ENCODE measurements at regions not wholly inside any gene's neighbourhood (a gene's known extent, or its start where the extent isn't known, plus 50 kb on each side); places are given as distances from the start of the nearest gene placed in this dataset.

DNA sequence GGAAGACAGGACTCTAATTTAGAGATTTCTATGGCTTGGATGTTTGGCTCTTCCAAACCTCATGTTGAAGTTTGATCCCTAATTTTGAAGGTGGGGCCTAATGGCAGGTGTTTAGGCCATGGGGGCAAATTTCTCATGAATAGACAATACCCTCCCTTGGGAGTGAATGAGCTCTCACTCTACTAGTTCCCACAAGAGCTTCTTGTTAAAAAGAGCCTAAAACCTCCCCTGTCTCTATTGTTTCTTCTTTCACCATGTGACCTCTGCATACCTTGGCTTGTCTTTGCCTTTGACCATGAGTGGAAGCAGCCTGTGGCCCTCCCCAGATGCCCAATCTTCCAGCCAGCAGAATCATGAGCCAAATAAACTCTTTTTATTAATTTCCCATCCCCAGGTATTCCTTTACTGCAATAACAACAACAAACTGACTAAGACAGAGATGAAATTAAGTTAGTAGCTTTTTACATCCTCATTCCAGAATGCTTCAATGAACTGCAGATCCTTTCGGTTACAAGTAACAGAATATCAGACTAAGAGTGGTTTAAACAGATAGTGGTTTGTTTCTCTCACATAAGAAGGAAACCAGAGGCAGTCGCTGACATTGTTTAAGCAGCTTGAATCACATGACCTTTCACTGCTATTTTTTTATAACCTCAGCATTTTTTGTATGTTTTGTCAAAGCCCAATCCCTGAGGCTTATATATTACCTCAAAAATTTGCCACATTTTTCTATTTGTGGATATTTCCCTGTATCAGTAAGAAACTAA lies 1013.3 kb upstream of the SEMA6D start:
- Histone ChIP-seq H3K36me3 (ENCODE audit: insufficient read depth, low read length) (no peaks in the 10 kb centered on the region), H3K27me3 (ENCODE audit: control insufficient read depth, insufficient read depth, low read length) (no peaks in the 10 kb centered on the region), H3K9ac (ENCODE audit: low read depth, low read length) (no peak overlapping the region), H3K4me1 (ENCODE audit: control insufficient read depth, insufficient read depth, low read length) (no peaks in the 10 kb centered on the region), H3K9me3 (replicated peaks; ENCODE audit: low read length) (no peaks in the 10 kb centered on the region), H3K4me2 (ENCODE audit: low read length) (no peak overlapping the region), H3K4me3 (ENCODE audit: low read length) (no peak overlapping the region)

DNA sequence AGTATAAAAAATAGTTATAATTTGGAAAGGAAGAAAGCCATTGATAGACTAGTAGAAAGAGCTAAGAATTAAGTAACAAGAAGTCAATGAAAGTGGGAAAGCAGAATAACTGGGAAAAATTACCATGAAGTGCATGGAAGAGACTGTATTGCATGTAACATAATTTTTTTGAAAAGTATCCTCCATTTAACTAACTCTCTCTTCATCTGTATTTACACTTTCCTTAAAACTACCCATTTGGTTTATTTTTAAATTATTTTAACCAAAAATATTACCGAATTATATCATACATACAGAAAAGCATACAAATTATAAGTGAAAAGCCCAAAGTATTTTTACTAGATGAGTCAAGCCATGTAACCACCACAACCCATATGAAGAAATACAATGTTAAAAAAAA lies 1009.9 kb upstream of the SEMA6D start:
- peaks cover 5% of the 10 kb centered on the region for H3K9me3 ChIP-seq (replicated peaks; ENCODE audit: low read length)
- no peak overlapping the region for H3K4me3 ChIP-seq (ENCODE audit: low read length)
- H3K4me1 ChIP-seq (ENCODE audit: control insufficient read depth, insufficient read depth, low read length) = no peaks in the 10 kb centered on the region
- H3K36me3 ChIP-seq (ENCODE audit: insufficient read depth, low read length) = no peaks in the 10 kb centered on the region
- no peaks in the 10 kb centered on the region for H3K27me3 ChIP-seq (ENCODE audit: control insufficient read depth, insufficient read depth, low read length)
- no peak overlapping the region for H3K4me2 ChIP-seq (ENCODE audit: low read length)
- H3K9ac ChIP-seq (ENCODE audit: low read depth, low read length) = no peak overlapping the region

DNA sequence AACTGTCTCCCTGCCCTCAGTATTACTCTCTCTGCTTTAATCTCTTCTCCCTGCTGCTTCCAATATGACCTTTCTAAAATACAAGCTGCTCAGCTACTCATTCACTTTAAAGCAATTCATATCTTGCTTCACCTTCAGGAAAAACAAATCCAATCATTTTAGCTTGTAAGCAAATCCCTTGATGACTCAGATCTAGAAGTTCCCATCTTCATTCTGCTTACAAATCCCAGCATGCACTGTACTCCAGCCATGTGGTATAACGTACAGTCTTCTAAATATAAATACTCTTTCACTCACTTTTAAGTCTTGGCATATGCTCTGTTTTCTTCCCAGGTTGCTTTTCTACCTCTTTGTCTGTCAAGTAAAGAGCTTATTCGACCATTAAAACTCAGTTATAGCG lies 1009.1 kb upstream of the SEMA6D start:
- Histone ChIP-seq H3K4me2 (ENCODE audit: low read length) (no peak overlapping the region), H3K4me3 (ENCODE audit: low read length) (no peak overlapping the region), H3K27me3 (ENCODE audit: control insufficient read depth, insufficient read depth, low read length) (no peaks in the 10 kb centered on the region), H3K9me3 (replicated peaks; ENCODE audit: low read length) (peaks cover 8% of the 10 kb centered on the region), H3K36me3 (ENCODE audit: insufficient read depth, low read length) (no peaks in the 10 kb centered on the region), H3K9ac (ENCODE audit: low read depth, low read length) (no peak overlapping the region), H3K4me1 (ENCODE audit: control insufficient read depth, insufficient read depth, low read length) (no peaks in the 10 kb centered on the region)

DNA sequence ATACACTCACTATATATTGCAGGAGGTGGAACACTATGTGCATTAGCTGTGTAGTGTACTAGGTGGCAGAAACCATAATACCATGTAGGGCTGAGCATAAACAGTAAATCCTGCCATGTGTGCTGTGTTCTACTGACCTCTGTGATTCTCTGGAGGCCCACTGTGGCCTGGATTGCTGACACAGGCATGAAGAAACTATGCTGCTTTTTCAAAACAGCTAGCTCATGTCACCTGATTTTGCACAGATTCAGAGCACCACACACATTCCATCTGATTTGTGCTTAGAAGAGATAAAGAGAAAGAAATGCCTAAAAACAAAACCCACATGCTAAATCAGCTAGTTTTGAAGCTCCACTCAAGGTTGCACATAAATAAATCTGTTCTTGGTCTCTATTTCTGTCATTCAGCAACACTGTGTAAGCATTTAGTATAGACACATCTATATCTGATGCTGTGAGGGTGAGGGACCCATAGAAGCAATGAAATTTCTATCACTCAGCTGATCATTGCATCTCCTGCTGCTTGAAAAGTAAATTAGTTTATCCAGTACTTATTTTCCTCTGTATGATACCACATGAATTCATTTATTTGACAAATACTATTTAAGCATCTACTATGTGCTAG lies 1007.7 kb upstream of the SEMA6D start:
- Histone ChIP-seq H3K36me3 (ENCODE audit: insufficient read depth, low read length) (no peaks in the 10 kb centered on the region), H3K27me3 (ENCODE audit: control insufficient read depth, insufficient read depth, low read length) (no peaks in the 10 kb centered on the region), H3K9me3 (replicated peaks; ENCODE audit: low read length) (peaks cover 11% of the 10 kb centered on the region), H3K4me3 (ENCODE audit: low read length) (no peak overlapping the region), H3K4me1 (ENCODE audit: control insufficient read depth, insufficient read depth, low read length) (no peaks in the 10 kb centered on the region), H3K9ac (ENCODE audit: low read depth, low read length) (no peak overlapping the region), H3K4me2 (ENCODE audit: low read length) (no peak overlapping the region)

DNA sequence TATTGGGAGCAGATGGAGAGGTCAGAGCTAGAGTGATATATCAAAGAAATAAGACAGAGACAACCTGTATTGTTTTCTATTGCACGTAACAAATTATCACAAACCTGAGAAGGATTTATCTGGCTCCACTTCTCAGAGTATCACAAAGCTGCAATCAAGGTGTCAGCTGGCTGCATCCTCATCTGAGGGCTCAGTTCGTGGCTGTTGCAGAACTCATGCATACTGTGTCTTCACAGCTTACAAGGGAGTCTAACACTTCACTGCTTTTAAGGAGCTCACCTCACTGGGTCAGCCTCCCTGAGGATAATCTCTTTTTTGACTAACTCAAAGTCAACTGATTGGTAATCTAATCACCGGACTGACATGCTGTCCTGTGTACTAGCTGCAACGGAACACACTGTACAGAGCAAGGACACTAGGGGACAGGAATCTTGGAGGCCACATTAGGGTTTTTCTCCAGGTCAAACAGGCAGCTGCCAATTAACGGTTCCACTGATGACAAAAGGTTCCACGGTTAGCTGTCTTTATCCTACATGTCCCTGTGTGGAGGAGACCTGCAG lies 1006.8 kb upstream of the SEMA6D start:
- Histone ChIP-seq H3K4me3 (ENCODE audit: low read length) (no peak overlapping the region), H3K4me2 (ENCODE audit: low read length) (no peak overlapping the region), H3K27me3 (ENCODE audit: control insufficient read depth, insufficient read depth, low read length) (no peaks in the 10 kb centered on the region), H3K9me3 (replicated peaks; ENCODE audit: low read length) (peaks cover 14% of the 10 kb centered on the region), H3K4me1 (ENCODE audit: control insufficient read depth, insufficient read depth, low read length) (no peaks in the 10 kb centered on the region), H3K9ac (ENCODE audit: low read depth, low read length) (no peak overlapping the region), H3K36me3 (ENCODE audit: insufficient read depth, low read length) (no peaks in the 10 kb centered on the region)

DNA sequence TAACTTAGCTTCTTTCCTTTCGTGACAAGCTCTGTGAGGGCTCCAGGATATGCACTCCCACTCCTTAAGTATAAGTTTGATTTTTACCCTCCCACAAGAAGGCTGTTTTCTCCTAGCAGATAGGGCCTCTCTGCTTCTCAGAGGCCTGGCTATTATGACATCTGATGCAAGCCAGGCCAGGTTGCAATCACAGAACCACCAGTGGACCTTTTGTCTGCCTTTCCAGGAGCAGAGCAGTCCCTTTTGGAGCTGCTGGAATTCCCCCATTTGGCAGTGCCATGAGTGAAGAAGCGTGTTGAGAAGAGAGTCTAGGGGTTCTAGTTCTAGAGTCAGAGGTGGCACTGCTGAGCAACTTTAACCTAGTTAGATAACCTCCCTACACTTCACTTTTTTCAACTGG lies 1004.3 kb upstream of the SEMA6D start:
- Histone ChIP-seq H3K36me3 (ENCODE audit: insufficient read depth, low read length) (no peaks in the 10 kb centered on the region), H3K9me3 (replicated peaks; ENCODE audit: low read length) (peaks cover 14% of the 10 kb centered on the region)

DNA sequence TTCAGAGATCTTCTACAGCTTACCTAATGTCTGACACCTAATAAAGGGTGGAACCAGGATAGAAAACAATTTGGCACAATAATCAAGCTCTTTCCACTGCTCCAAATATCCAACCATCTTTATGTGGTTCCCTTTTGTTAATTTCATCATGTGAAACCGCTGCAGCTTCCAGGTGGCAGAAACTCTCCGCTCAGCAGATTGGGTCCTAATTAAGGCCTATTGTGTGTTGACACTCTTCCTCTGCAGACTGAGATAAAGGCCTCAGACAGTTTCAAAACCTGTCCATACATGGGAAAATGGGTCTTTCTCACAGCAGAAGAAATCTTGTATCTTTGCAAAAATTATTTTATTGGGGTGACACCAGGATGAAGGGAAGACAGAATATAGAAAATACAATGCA lies 1002.4 kb upstream of the SEMA6D start:
- H3K9me3 ChIP-seq (replicated peaks; ENCODE audit: low read length) = peaks cover 14% of the 10 kb centered on the region

More for the DNA sequence above, 1004.3 kb upstream of the SEMA6D start:
- no peaks in the 10 kb centered on the region for H3K4me1 ChIP-seq (ENCODE audit: control insufficient read depth, insufficient read depth, low read length)
- no peaks in the 10 kb centered on the region for H3K27me3 ChIP-seq (ENCODE audit: control insufficient read depth, insufficient read depth, low read length)
- no peak overlapping the region for H3K4me3 ChIP-seq (ENCODE audit: low read length)
- no peak overlapping the region for H3K4me2 ChIP-seq (ENCODE audit: low read length)
- no peak overlapping the region for H3K9ac ChIP-seq (ENCODE audit: low read depth, low read length)

DNA sequence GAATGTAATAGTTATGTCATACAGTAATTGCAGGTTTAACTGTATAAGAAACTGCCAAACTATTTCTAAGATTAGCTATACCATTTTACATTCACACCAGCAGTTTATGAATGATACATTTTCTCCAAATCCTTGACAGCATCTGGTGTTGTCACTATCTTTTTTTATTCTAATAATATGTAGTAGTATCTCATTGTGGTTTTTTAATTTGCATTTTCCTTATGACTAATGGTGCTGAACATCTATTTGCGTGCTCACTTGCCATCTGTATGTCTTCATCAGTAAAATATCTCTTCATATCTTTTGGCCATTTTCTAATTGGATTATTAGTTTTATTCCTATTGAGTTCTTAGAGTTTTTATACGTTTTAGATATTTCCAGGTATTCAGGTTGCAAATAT lies 994.0 kb upstream of the SEMA6D start:
- Histone ChIP-seq H3K4me1 (ENCODE audit: control insufficient read depth, insufficient read depth, low read length) (no peaks in the 10 kb centered on the region), H3K36me3 (ENCODE audit: insufficient read depth, low read length) (no peaks in the 10 kb centered on the region), H3K4me3 (ENCODE audit: low read length) (no peak overlapping the region), H3K9ac (ENCODE audit: low read depth, low read length) (no peak overlapping the region), H3K27me3 (ENCODE audit: control insufficient read depth, insufficient read depth, low read length) (no peaks in the 10 kb centered on the region), H3K4me2 (ENCODE audit: low read length) (no peak overlapping the region), H3K9me3 (replicated peaks; ENCODE audit: low read length) (no peaks in the 10 kb centered on the region)

More for the DNA sequence above, 1002.4 kb upstream of the SEMA6D start:
- Histone ChIP-seq H3K9ac (ENCODE audit: low read depth, low read length) (no peak overlapping the region), H3K4me2 (ENCODE audit: low read length) (no peak overlapping the region), H3K4me1 (ENCODE audit: control insufficient read depth, insufficient read depth, low read length) (no peaks in the 10 kb centered on the region), H3K36me3 (ENCODE audit: insufficient read depth, low read length) (no peaks in the 10 kb centered on the region), H3K27me3 (ENCODE audit: control insufficient read depth, insufficient read depth, low read length) (no peaks in the 10 kb centered on the region), H3K4me3 (ENCODE audit: low read length) (no peak overlapping the region)

DNA sequence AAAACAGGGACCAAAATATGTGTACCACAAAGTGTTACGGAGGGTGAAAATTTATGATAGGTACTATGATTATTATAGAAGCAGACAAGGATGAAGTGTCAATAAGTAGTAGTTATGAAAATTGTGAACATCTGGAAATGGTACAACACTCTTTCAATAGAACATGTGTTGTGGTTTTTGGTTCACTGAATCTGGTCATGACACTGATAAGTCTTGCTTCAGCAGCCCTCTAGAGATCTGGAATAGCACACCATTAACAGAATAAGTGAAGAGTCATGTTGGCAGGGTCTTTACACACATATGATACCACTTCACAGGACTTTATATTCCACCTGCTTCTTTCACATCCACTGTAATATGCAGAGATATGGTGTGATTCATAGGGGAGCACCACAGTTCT lies 985.2 kb upstream of the SEMA6D start:
- H3K4me3 ChIP-seq (ENCODE audit: low read length) = no peak overlapping the region
- no peak overlapping the region for H3K9ac ChIP-seq (ENCODE audit: low read depth, low read length)
- H3K4me1 ChIP-seq (ENCODE audit: control insufficient read depth, insufficient read depth, low read length) = no peaks in the 10 kb centered on the region
- no peaks in the 10 kb centered on the region for H3K27me3 ChIP-seq (ENCODE audit: control insufficient read depth, insufficient read depth, low read length)
- H3K9me3 ChIP-seq (replicated peaks; ENCODE audit: low read length) = peaks cover 13% of the 10 kb centered on the region
- no peaks in the 10 kb centered on the region for H3K36me3 ChIP-seq (ENCODE audit: insufficient read depth, low read length)
- H3K4me2 ChIP-seq (ENCODE audit: low read length) = no peak overlapping the region

DNA sequence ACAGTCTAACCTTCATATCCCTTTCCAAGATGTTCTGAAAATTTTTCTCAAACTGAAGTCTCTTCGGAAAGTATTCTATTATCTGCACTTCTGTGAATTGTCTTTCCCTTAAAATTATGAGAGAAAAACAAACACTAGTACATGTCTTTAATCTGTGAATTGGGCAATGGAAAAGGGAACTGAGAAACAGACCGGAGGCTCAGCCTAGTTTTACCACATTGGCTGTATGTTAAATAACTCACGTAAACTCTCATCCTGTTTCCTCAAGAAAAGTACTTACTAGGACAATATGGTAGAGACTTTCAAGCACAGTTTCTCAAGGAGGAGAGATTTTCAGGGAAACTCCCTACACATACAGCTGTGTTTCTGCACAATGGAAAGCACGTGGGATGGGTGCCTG lies 982.2 kb upstream of the SEMA6D start:
- H3K4me3 ChIP-seq (ENCODE audit: low read length) = no peak overlapping the region
- no peaks in the 10 kb centered on the region for H3K4me1 ChIP-seq (ENCODE audit: control insufficient read depth, insufficient read depth, low read length)
- H3K27me3 ChIP-seq (ENCODE audit: control insufficient read depth, insufficient read depth, low read length) = no peaks in the 10 kb centered on the region
- peaks cover 6% of the 10 kb centered on the region for H3K9me3 ChIP-seq (replicated peaks; ENCODE audit: low read length)
- no peak overlapping the region for H3K9ac ChIP-seq (ENCODE audit: low read depth, low read length)
- H3K36me3 ChIP-seq (ENCODE audit: insufficient read depth, low read length) = no peaks in the 10 kb centered on the region
- no peak overlapping the region for H3K4me2 ChIP-seq (ENCODE audit: low read length)

DNA sequence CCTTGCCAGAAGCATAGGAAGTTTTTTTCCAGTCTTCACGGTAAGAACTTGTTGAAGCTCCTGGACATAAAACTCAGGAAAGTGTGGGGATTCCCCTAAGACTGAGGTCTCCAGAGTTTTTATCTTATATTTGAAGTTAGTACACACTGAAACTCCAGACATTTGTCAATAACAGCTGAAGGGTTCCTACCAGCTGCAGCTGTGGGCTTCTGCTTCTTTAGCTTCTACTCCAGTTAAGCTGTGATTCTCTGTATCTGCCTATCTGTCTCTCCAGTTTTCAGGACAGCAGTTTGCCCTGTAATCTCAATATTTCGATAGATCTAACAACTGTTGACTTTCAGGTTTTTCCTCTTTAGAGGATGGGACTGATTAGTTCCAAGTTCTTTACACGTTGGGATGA lies 966.0 kb upstream of the SEMA6D start:
- H3K9me3 ChIP-seq (replicated peaks; ENCODE audit: low read length) = no peaks in the 10 kb centered on the region
- no peaks in the 10 kb centered on the region for H3K36me3 ChIP-seq (ENCODE audit: insufficient read depth, low read length)
- no peaks in the 10 kb centered on the region for H3K4me1 ChIP-seq (ENCODE audit: control insufficient read depth, insufficient read depth, low read length)

DNA sequence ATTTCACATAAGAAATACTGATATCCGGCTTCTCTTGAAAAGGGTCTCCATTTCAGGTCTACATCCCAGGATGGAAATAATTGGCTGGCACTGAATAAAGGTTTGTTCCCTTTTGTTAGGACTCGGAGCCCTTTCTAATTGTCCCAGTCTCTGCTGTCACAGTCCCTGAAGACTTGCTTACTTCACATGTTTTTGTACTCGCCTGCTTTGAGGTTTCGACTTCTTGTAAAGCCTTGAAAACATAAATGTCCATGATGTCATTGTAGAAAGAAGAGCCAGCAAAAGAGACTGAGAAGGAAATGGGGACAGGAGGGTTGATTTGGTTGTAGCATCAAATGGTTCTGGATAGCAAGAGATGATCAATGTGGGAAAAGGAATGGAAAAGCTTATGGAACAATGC lies 963.4 kb upstream of the SEMA6D start:
- H3K9ac ChIP-seq (ENCODE audit: low read depth, low read length) = no peak overlapping the region
- no peak overlapping the region for H3K4me2 ChIP-seq (ENCODE audit: low read length)
- no peaks in the 10 kb centered on the region for H3K36me3 ChIP-seq (ENCODE audit: insufficient read depth, low read length)
- no peaks in the 10 kb centered on the region for H3K4me1 ChIP-seq (ENCODE audit: control insufficient read depth, insufficient read depth, low read length)
- no peaks in the 10 kb centered on the region for H3K9me3 ChIP-seq (replicated peaks; ENCODE audit: low read length)
- H3K4me3 ChIP-seq (ENCODE audit: low read length) = no peak overlapping the region
- H3K27me3 ChIP-seq (ENCODE audit: control insufficient read depth, insufficient read depth, low read length) = no peaks in the 10 kb centered on the region

More for the DNA sequence above, 966.0 kb upstream of the SEMA6D start:
- Histone ChIP-seq H3K4me3 (ENCODE audit: low read length) (no peak overlapping the region), H3K9ac (ENCODE audit: low read depth, low read length) (no peak overlapping the region), H3K27me3 (ENCODE audit: control insufficient read depth, insufficient read depth, low read length) (no peaks in the 10 kb centered on the region), H3K4me2 (ENCODE audit: low read length) (no peak overlapping the region)

All from skeletal muscle satellite cell (primary cell).